Neural crest cell (in vitro differentiated cells): ENCODE measurements at regions not wholly inside any gene's neighbourhood (a gene's known extent, or its start where the extent isn't known, plus 50 kb on each side); places are given as distances from the start of the nearest gene placed in this dataset.

ENCODE experiments used
- DNase-seq: peaks from one replicate; pipeline ENCODE4 v3.0.0; 2021; ENCODE audit warnings: low read depth, mixed read lengths, low spot score
- H3K27ac Mint-ChIP-seq: one replicate; pipeline ENCODE4 v1.8.0; 2021; ENCODE audit warnings: mild to moderate bottlenecking, mixed read lengths; ENCODE audit not compliant: unreplicated experiment
- H3K27me3 Mint-ChIP-seq: 2 replicates; pipeline ENCODE4 v1.8.0; 2021; ENCODE audit warnings: low read depth, mild to moderate bottlenecking, mixed read lengths
- H3K36me3 Mint-ChIP-seq: 2 replicates; pipeline ENCODE4 v1.8.0; 2021; ENCODE audit warnings: low read depth, mild to moderate bottlenecking, mixed read lengths
- H3K4me1 Mint-ChIP-seq: 2 replicates; pipeline ENCODE4 v1.8.0; 2021; ENCODE audit warnings: mixed read lengths
- H3K4me3 Mint-ChIP-seq: one replicate; pipeline ENCODE4 v1.8.0; 2021; ENCODE audit warnings: mild to moderate bottlenecking, mixed read lengths
- H3K9me3 Mint-ChIP-seq: 2 replicates; pipeline ENCODE4 v1.8.0; 2021; ENCODE audit warnings: mixed read lengths
- CTCF ChIP-seq: fragments of 200-600 bp; sonication (generic); conservative IDR thresholded peaks from 2 replicates; pipeline ENCODE4 v1.5.0; 2021; ENCODE audit warnings: antibody characterized with exemption, mild to moderate bottlenecking

- TF ChIP-seq CTCF = no peak
- Mint-ChIP-seq H3K4me1 (peaks cover 9% of the 10 kb centered on the region), H3K27ac (no peak overlapping the region), H3K36me3 (no peaks in the 10 kb centered on the region), H3K4me3 (no peak overlapping the region), H3K9me3 (no peaks in the 10 kb centered on the region), H3K27me3 (peaks cover 13% of the 10 kb centered on the region)
- DNase-seq = no peak
Measured at GRCh38 chr14:94696518-94696917, 73.4 kb downstream of the GSC start.

GRCh38 chr14:94695231-94695630 is 74.7 kb downstream of the GSC start:
- no peak for TF ChIP-seq CTCF
- Mint-ChIP-seq H3K27ac (peak overlapping the region; percentile 35), H3K27me3 (peaks cover 15% of the 10 kb centered on the region), H3K4me1 (peaks cover 9% of the 10 kb centered on the region), H3K9me3 (no peaks in the 10 kb centered on the region), H3K4me3 (no peak overlapping the region), H3K36me3 (no peaks in the 10 kb centered on the region)
- no peak for DNase-seq

- H3K4me3 Mint-ChIP-seq = no peak overlapping the region
- H3K27ac Mint-ChIP-seq = no peak overlapping the region
- H3K27me3 Mint-ChIP-seq = peaks cover 15% of the 10 kb centered on the region
- no peak for TF ChIP-seq CTCF
- DNase-seq = no peak
- H3K9me3 Mint-ChIP-seq = no peaks in the 10 kb centered on the region
- H3K4me1 Mint-ChIP-seq = peaks cover 9% of the 10 kb centered on the region
- H3K36me3 Mint-ChIP-seq = no peaks in the 10 kb centered on the region
Measured at GRCh38 chr14:94691660-94692034, 78.3 kb downstream of the GSC start.

- no peaks in the 10 kb centered on the region for H3K9me3 Mint-ChIP-seq
- no peak overlapping the region for H3K4me3 Mint-ChIP-seq
- no peak overlapping the region for H3K27ac Mint-ChIP-seq
- no peak for DNase-seq
- peaks cover 9% of the 10 kb centered on the region for H3K4me1 Mint-ChIP-seq
- no peaks in the 10 kb centered on the region for H3K36me3 Mint-ChIP-seq
- no peak for TF ChIP-seq CTCF
- H3K27me3 Mint-ChIP-seq = peaks cover 15% of the 10 kb centered on the region
Measured at GRCh38 chr14:94690896-94691659, 78.8 kb downstream of the GSC start.

- no peak for DNase-seq
- no peak for TF ChIP-seq CTCF
Measured at GRCh38 chr14:94690486-94690885, 78.3 kb downstream of the SERPINA3 start.

More at GRCh38 chr14:94690486-94690885, 78.3 kb downstream of the SERPINA3 start:
- no peak overlapping the region for H3K4me3 Mint-ChIP-seq
- H3K36me3 Mint-ChIP-seq = no peaks in the 10 kb centered on the region
- H3K27ac Mint-ChIP-seq = no peak overlapping the region
- H3K27me3 Mint-ChIP-seq = peaks cover 15% of the 10 kb centered on the region
- no peaks in the 10 kb centered on the region for H3K9me3 Mint-ChIP-seq
- peaks cover 9% of the 10 kb centered on the region for H3K4me1 Mint-ChIP-seq
